H1 (cell line): ENCODE measurements at regions not wholly inside any gene's neighbourhood (a gene's known extent, or its start where the extent isn't known, plus 50 kb on each side); places are given as distances from the start of the nearest gene placed in this dataset.

Experiments
- ATF2 ChIP-seq: IDR thresholded peaks from 2 replicates; pipeline ENCODE4 v1.6.1; 2012; ENCODE audit warnings: low read length, inconsistent platforms
- CREB1 ChIP-seq: IDR thresholded peaks from 2 replicates; pipeline ENCODE4 v1.6.1; 2012; ENCODE audit warnings: inconsistent platforms
- CTCF ChIP-seq, 3 experiments: IDR thresholded peaks; 1 replicate in 2 of 3; 2 replicates in 1 of 3; pipeline versions ENCODE4 v1.5.1 to v1.6.1; 2011; ENCODE audit warnings: low read length in 3 of 3, mild to moderate bottlenecking in 3 of 3, inconsistent platforms in 2 of 3, low read depth in 1 of 3, moderate library complexity in 1 of 3; ENCODE audit not compliant: insufficient read depth in 1 of 3; ENCODE audit errors: control extremely low read depth in 1 of 3
- EP300 ChIP-seq, 2 experiments: IDR thresholded peaks; 1 replicate in 1 of 2; 2 replicates in 1 of 2; pipeline ENCODE4 v1.6.1; 2011 to 2012; ENCODE audit warnings: low read depth in 2 of 2, low read length in 2 of 2, mild to moderate bottlenecking in 2 of 2, borderline replicate concordance in 1 of 2, inconsistent platforms in 1 of 2, moderate library complexity in 1 of 2
- FOSL1 ChIP-seq: IDR thresholded peaks from 2 replicates; pipeline ENCODE4 v1.6.1; 2011; ENCODE audit warnings: mild to moderate bottlenecking, low read depth, low read length, moderate library complexity; ENCODE audit not compliant: insufficient read depth
- GTF2F1 ChIP-seq: IDR thresholded peaks from 2 replicates; pipeline ENCODE4 v1.6.1; 2012; ENCODE audit warnings: low read depth, low read length, improper control_type of control experiment, borderline replicate concordance
- MAX ChIP-seq: IDR thresholded peaks from 2 replicates; pipeline ENCODE4 v1.6.1; 2012; ENCODE audit warnings: inconsistent platforms
- PHF8 ChIP-seq: fragments of 200-600 bp; sonication (generic); conservative IDR thresholded peaks from 2 replicates; pipeline ENCODE4 v1.7.1; 2012; ENCODE audit warnings: low read depth, mild to moderate bottlenecking, inconsistent platforms, low read length, moderate library complexity
- POLR2A ChIP-seq, 2 experiments: IDR thresholded peaks; 1 replicate in 1 of 2; 2 replicates in 1 of 2; pipeline ENCODE4 v1.6.1; 2011; ENCODE audit warnings: low read depth in 2 of 2, low read length in 2 of 2, mild to moderate bottlenecking in 2 of 2; ENCODE audit errors: control extremely low read depth in 1 of 2
- POLR2AphosphoS5 ChIP-seq: IDR thresholded peaks from 2 replicates; pipeline ENCODE4 v1.6.1; 2011; ENCODE audit warnings: low read depth, low read length
- SIRT6 ChIP-seq: IDR thresholded peaks from one replicate; pipeline ENCODE4 v1.7.1; 2012; ENCODE audit warnings: low read length, inconsistent platforms
- TAF7 ChIP-seq: optimal IDR thresholded peaks from 2 replicates; pipeline ENCODE3; 2011; ENCODE audit warnings: low read depth, mild to moderate bottlenecking, inconsistent platforms, low read length, moderate library complexity, borderline replicate concordance

GRCh38 chr4:180565856-180566431 lies 1677.3 kb upstream of the TENM3 start:
- TF ChIP-seq CTCF (IDR thresholded peaks at IDR 0.05; ENCODE audit: control extremely low read depth in 1 of 3, insufficient read depth in 1 of 3, low read depth in 1 of 3, low read length in 3 of 3) (no peak), PHF8 (no peak), SIRT6 (no peak), POLR2AphosphoS5 (no peak), MAX (no peak), GTF2F1 (no peak), EP300 (IDR thresholded peaks at IDR 0.05; ENCODE audit: borderline replicate concordance in 1 of 2, low read depth in 2 of 2, low read length in 2 of 2) (no peak), ATF2 (no peak), POLR2A (IDR thresholded peaks at IDR 0.05; ENCODE audit: control extremely low read depth in 1 of 2, low read depth in 2 of 2, low read length in 2 of 2) (no peak), FOSL1 (no peak), CREB1 (no peak), TAF7 (no peak)
